GM18519 (cell line): ENCODE measurements at regions not wholly inside any gene's neighbourhood (a gene's known extent, or its start where the extent isn't known, plus 50 kb on each side); places are given as distances from the start of the nearest gene placed in this dataset.
"Not testable (repeated sequence)": the region's sequence is repeated elsewhere in the genome, so short reads cannot be mapped to it uniquely, and the experiment has no call there.

ENCODE experiments used
- ATAC-seq: cut with Tn5 transposase; IDR thresholded peaks from one replicate; pipeline ENCODE4 v1.9.1; 2021; ENCODE audit warnings: mild to moderate bottlenecking, moderate library complexity; ENCODE audit not compliant: unreplicated experiment, low FRiP score

- no peak for ATAC-seq
Observed at GRCh38 chr5:57398413-57399093, 84.1 kb downstream of the ACTBL2 start.

- no peak for ATAC-seq
Observed at GRCh38 chr5:57396701-57397100, 85.9 kb downstream of the ACTBL2 start.

- ATAC-seq, result no peak
Observed at GRCh38 chr5:57394421-57395210, 88.0 kb downstream of the ACTBL2 start.

GRCh38 chr5:57386958-57387357 is 95.7 kb downstream of the ACTBL2 start:
- ATAC-seq, result no peak

- ATAC-seq, result no peak
Observed at GRCh38 chr5:57383093-57383861, 99.3 kb downstream of the ACTBL2 start.

GRCh38 chr5:57382655-57383054 is 100.0 kb downstream of the ACTBL2 start:
- no peak for ATAC-seq

GRCh38 chr5:57370376-57370775 is 112.2 kb downstream of the ACTBL2 start:
- ATAC-seq, result no peak

- no peak for ATAC-seq
Observed at GRCh38 chr5:57368010-57368409, 114.6 kb downstream of the ACTBL2 start.

GRCh38 chr5:57366744-57367143 is 115.9 kb downstream of the ACTBL2 start:
- no peak for ATAC-seq

- ATAC-seq, result no peak
Observed at GRCh38 chr5:57362951-57363350, 119.7 kb downstream of the ACTBL2 start.

GRCh38 chr5:57360871-57361270 is 121.7 kb downstream of the ACTBL2 start:
- no peak for ATAC-seq

GRCh38 chr5:57358796-57359592 is 123.6 kb downstream of the ACTBL2 start:
- no peak for ATAC-seq

- not testable (repeated sequence) for ATAC-seq
Observed at GRCh38 chr5:57356850-57357249, 125.8 kb downstream of the ACTBL2 start.

- no peak for ATAC-seq
Observed at GRCh38 chr5:57349214-57349613, 133.4 kb downstream of the ACTBL2 start.

- ATAC-seq, result no peak
Observed at GRCh38 chr5:57348376-57349140, 134.1 kb downstream of the ACTBL2 start.

- no peak for ATAC-seq
Observed at GRCh38 chr5:57346328-57346727, 136.3 kb downstream of the ACTBL2 start.

- ATAC-seq, result no peak
Observed at GRCh38 chr5:57341380-57341979, 141.1 kb downstream of the ACTBL2 start.

GRCh38 chr5:57340681-57341080 is 141.9 kb downstream of the ACTBL2 start:
- no peak for ATAC-seq

GRCh38 chr5:57339521-57339920 is 143.1 kb downstream of the ACTBL2 start:
- ATAC-seq, result no peak
